HEK293T (cell line): ENCODE measurements at regions not wholly inside any gene's neighbourhood (a gene's known extent, or its start where the extent isn't known, plus 50 kb on each side); places are given as distances from the start of the nearest gene placed in this dataset.
"Not testable (repeated sequence)": the region's sequence is repeated elsewhere in the genome, so short reads cannot be mapped to it uniquely, and the experiment has no call there.

Experiments used
- ARNT ChIP-seq: fragments of 450-650 bp; IDR thresholded peaks from 2 replicates; pipeline ENCODE4 v1.6.1; 2017; ENCODE audit warnings: mild to moderate bottlenecking
- BHLHE40 ChIP-seq: fragments of 450-650 bp; IDR thresholded peaks from 2 replicates; pipeline ENCODE4 v1.6.1; 2016; ENCODE audit warnings: mild to moderate bottlenecking, moderate library complexity, borderline replicate concordance
- ELF4 ChIP-seq: fragments of 450-650 bp; IDR thresholded peaks from 2 replicates; pipeline ENCODE4 v1.6.1; 2017; ENCODE audit warnings: antibody characterized with exemption
- FOXA1 ChIP-seq: fragments of 450-650 bp; IDR thresholded peaks from 2 replicates; pipeline ENCODE4 v1.6.1; 2016; ENCODE audit warnings: mild to moderate bottlenecking
- SP1 ChIP-seq: fragments of 450-650 bp; IDR thresholded peaks from 2 replicates; pipeline ENCODE4 v1.6.1; 2017
- SUZ12 ChIP-seq: fragments of 450-650 bp; IDR thresholded peaks from 2 replicates; pipeline ENCODE4 v1.6.1; 2016; ENCODE audit warnings: mild to moderate bottlenecking
- TARDBP ChIP-seq: fragments of 450-650 bp; IDR thresholded peaks from 2 replicates; pipeline ENCODE4 v1.6.1; 2016

GRCh38 chr18:72987570-72987969 is 119.8 kb upstream of the NETO1 start:
- TF ChIP-seq TARDBP, ARNT, BHLHE40, SUZ12, SP1, FOXA1, ELF4: not testable (repeated sequence)
